Ishikawa (cell line): ENCODE measurements at regions not wholly inside any gene's neighbourhood (a gene's known extent, or its start where the extent isn't known, plus 50 kb on each side); places are given as distances from the start of the nearest gene placed in this dataset.

ENCODE experiments used
- CEBPB ChIP-seq: IDR thresholded peaks from 2 replicates; pipeline ENCODE4 v1.6.1; 2012
- CREB1 ChIP-seq: IDR thresholded peaks from 2 replicates; pipeline ENCODE4 v1.6.1; 2012; ENCODE audit warnings: low read depth
- EGR1 ChIP-seq: IDR thresholded peaks from 2 replicates; pipeline ENCODE4 v1.6.1; 2012
- EP300 ChIP-seq: IDR thresholded peaks from 2 replicates; pipeline ENCODE4 v1.6.1; 2012; ENCODE audit warnings: borderline replicate concordance
- MAX ChIP-seq: IDR thresholded peaks from 2 replicates; pipeline ENCODE4 v1.6.1; 2012
- NFIC ChIP-seq: IDR thresholded peaks from 2 replicates; pipeline ENCODE4 v1.6.1; 2012
- RAD21 ChIP-seq: IDR thresholded peaks from 2 replicates; pipeline ENCODE4 v1.6.1; 2012; ENCODE audit warnings: low read depth
- REST ChIP-seq: IDR thresholded peaks from 2 replicates; pipeline ENCODE4 v1.6.1; 2012; ENCODE audit warnings: low read depth, mild to moderate bottlenecking
- ZBTB7A ChIP-seq: IDR thresholded peaks from 2 replicates; pipeline ENCODE4 v1.6.1; 2012; ENCODE audit warnings: low read depth

- TF ChIP-seq MAX: no peak
- TF ChIP-seq REST: no peak
- TF ChIP-seq CREB1: no peak
- no peak for TF ChIP-seq ZBTB7A
- TF ChIP-seq RAD21: no peak
- TF ChIP-seq NFIC: no peak
- TF ChIP-seq CEBPB: no peak
- TF ChIP-seq EP300: no peak
- no peak for TF ChIP-seq EGR1
These were observed 87.4 kb upstream of the HIVEP3 start for GRCh38 chr1:42006093-42006492.
